ENCODE measurements at regions not wholly inside any gene's neighbourhood (a gene's known extent, or its start where the extent isn't known, plus 50 kb on each side); places are given as distances from the start of the nearest gene placed in this dataset.

DNA sequence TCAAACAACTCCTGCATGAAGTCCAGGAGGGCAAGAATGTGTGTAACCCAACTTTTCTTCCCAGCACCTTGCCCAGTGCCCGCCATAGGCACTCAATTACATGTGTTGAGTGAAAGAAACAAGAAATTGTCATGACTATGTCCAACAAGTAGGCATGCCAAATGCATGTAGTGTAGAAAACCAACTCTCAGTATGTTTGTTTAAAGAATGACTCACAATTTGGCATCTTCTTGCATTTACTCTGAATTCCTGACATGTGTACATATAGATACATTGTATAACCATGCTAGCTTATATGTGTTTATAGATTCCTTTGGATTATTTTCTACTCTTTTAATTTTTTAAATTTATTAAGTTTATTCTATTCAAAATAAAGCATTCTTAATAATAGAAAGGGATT lies 305.0 kb downstream of the EFNB2 start:
- TF ChIP-seq, protein P1, sequence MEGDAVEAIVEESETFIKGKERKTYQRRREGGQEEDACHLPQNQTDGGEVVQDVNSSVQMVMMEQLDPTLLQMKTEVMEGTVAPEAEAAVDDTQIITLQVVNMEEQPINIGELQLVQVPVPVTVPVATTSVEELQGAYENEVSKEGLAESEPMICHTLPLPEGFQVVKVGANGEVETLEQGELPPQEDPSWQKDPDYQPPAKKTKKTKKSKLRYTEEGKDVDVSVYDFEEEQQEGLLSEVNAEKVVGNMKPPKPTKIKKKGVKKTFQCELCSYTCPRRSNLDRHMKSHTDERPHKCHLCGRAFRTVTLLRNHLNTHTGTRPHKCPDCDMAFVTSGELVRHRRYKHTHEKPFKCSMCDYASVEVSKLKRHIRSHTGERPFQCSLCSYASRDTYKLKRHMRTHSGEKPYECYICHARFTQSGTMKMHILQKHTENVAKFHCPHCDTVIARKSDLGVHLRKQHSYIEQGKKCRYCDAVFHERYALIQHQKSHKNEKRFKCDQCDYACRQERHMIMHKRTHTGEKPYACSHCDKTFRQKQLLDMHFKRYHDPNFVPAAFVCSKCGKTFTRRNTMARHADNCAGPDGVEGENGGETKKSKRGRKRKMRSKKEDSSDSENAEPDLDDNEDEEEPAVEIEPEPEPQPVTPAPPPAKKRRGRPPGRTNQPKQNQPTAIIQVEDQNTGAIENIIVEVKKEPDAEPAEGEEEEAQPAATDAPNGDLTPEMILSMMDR (conservative IDR thresholded peaks at IDR 0.05 in 1 of 2, IDR thresholded peaks at IDR 0.05 in 1 of 2; ENCODE audit: extremely low read depth in 1 of 2, insufficient read depth in 1 of 2, low read depth in 1 of 2, low read length in 2 of 2): no peak
- no peak for TF ChIP-seq EZH2 (IDR thresholded peaks at IDR 0.05; ENCODE audit: borderline replicate concordance, low read length)

All from mammary epithelial cell (primary cell).